GM06990 (cell line): ENCODE measurements at regions not wholly inside any gene's neighbourhood (a gene's known extent, or its start where the extent isn't known, plus 50 kb on each side); places are given as distances from the start of the nearest gene placed in this dataset.

ENCODE experiments used
- DNase-seq: peaks from one replicate; pipeline ENCODE4 v3.0.0-alpha.2; 2011; ENCODE audit not compliant: insufficient read length; ENCODE audit errors: extremely low read depth
- H3K27me3 ChIP-seq: replicated peaks from 2 replicates; pipeline ENCODE4 v1.6.0; 2011; ENCODE audit warnings: low read length; ENCODE audit not compliant: control insufficient read depth, insufficient read depth
- H3K36me3 ChIP-seq: 2 replicates; pipeline ENCODE4 v1.5.1; 2011; ENCODE audit warnings: low read length; ENCODE audit not compliant: control insufficient read depth, insufficient read depth
- H3K4me3 ChIP-seq: replicated peaks from 2 replicates; pipeline ENCODE4 v1.5.1; 2011; ENCODE audit warnings: low read depth, mild to moderate bottlenecking, control low read depth, low read length
- CTCF ChIP-seq: IDR thresholded peaks from 2 replicates; pipeline ENCODE4 v1.5.1; 2011; ENCODE audit warnings: low read length, control low read depth, mild to moderate bottlenecking, inconsistent platforms; ENCODE audit not compliant: insufficient read depth, poor library complexity, severe bottlenecking

GRCh38 chr12:72105849-72106248 lies 166.3 kb upstream of the TRHDE start:
- H3K27me3 ChIP-seq: no peaks in the 10 kb centered on the region; the same call in 1 of the 2 replicates
- DNase-seq: no peak
- no peak overlapping the region for H3K4me3 ChIP-seq
- no peaks in the 10 kb centered on the region for H3K36me3 ChIP-seq
- TF ChIP-seq CTCF: no peak

- TF ChIP-seq CTCF: no peak
- H3K4me3 ChIP-seq: no peak overlapping the region
- no peaks in the 10 kb centered on the region for H3K36me3 ChIP-seq
- DNase-seq: no peak
- no peaks in the 10 kb centered on the region; the same call in 1 of the 2 replicates for H3K27me3 ChIP-seq
These were observed 161.1 kb upstream of the TRHDE start for GRCh38 chr12:72110937-72111650.

- Histone ChIP-seq H3K27me3 (no peaks in the 10 kb centered on the region; the same call in 1 of the 2 replicates), H3K4me3 (no peak overlapping the region), H3K36me3 (no peaks in the 10 kb centered on the region)
- DNase-seq: no peak
- no peak for TF ChIP-seq CTCF
These were observed 160.5 kb upstream of the TRHDE start for GRCh38 chr12:72111706-72112105.

- peak; percentile 36 for TF ChIP-seq CTCF
- DNase-seq: no peak
- no peak overlapping the region for H3K4me3 ChIP-seq
- no peaks in the 10 kb centered on the region for H3K36me3 ChIP-seq
- no peaks in the 10 kb centered on the region; the same call in 1 of the 2 replicates for H3K27me3 ChIP-seq
These were observed 138.6 kb upstream of the TRHDE start for GRCh38 chr12:72133497-72134055.

- no peak for TF ChIP-seq CTCF
- Histone ChIP-seq H3K4me3 (no peak overlapping the region), H3K36me3 (no peaks in the 10 kb centered on the region), H3K27me3 (no peaks in the 10 kb centered on the region; the same call in 1 of the 2 replicates)
- no peak for DNase-seq
These were observed 137.7 kb upstream of the TRHDE start for GRCh38 chr12:72134246-72135020.
